ENCODE measurements at regions not wholly inside any gene's neighbourhood (a gene's known extent, or its start where the extent isn't known, plus 50 kb on each side); places are given as distances from the start of the nearest gene placed in this dataset.

- TF ChIP-seq CTCF (IDR thresholded peaks at IDR 0.05 in 2 of 3, conservative IDR thresholded peaks at IDR 0.05 in 1 of 3; ENCODE audit: control insufficient read depth in 2 of 3, extremely low read depth in 1 of 3, insufficient read depth in 1 of 3, low read depth in 3 of 3, low read length in 3 of 3): no peak
Measured at GRCh38 chr16:59590845-59591244, 856.7 kb upstream of the GOT2 start (continued).

- ChIA-PET POLR2A (no interaction called here), RAD21 (ENCODE audit: unreplicated experiment) (interaction anchor here (0.6 kb wide), 1 partner anchor 742 kb away, joined by 3 read pairs; no protein-coding TSS in a partner anchor), CTCF (no interaction called here), SMC1A (ENCODE audit: uncharacterized antibody, unreplicated experiment) (no interaction called here)
- no peaks in the 10 kb centered on the region for H3K27me3 ChIP-seq (replicated peaks in 1 of 2; ENCODE audit: control insufficient read depth in 2 of 2, insufficient read depth in 2 of 2, low read length in 1 of 2)
- H4K20me1 ChIP-seq (ENCODE audit: control insufficient read depth, insufficient read depth): no peaks in the 10 kb centered on the region
- DNase-seq (ENCODE audit: low read depth, low spot score) (no peak), FAIRE-seq (no peak), ATAC-seq (no peak)
- no peaks in the 10 kb centered on the region for H3K36me3 ChIP-seq (ENCODE audit: control insufficient read depth in 2 of 2, insufficient read depth in 2 of 2, low read length in 1 of 2)
- intact Hi-C loops (cut with micrococcal nuclease; ENCODE audit: unreplicated experiment): no loop called here
- no TSS peak for BruUV-seq (replicated peaks)
- in situ Hi-C loops (cut with MboI): no loop called here
- no peak overlapping the region for H2AFZ ChIP-seq (ENCODE audit: control insufficient read depth, low read depth, low read length)
- H3K4me3 ChIP-seq: no peak overlapping the region
- H3K27ac ChIP-seq (ENCODE audit: control insufficient read depth, insufficient read depth): no peak overlapping the region
- H3K9me3 ChIP-seq (replicated peaks; ENCODE audit: control insufficient read depth, insufficient read depth, low read length): no peaks in the 10 kb centered on the region
- H3K4me1 ChIP-seq (ENCODE audit: control insufficient read depth, insufficient read depth, low read length): no peaks in the 10 kb centered on the region
- 91% methylated on average over 1 of the region's 1 CpG for WGBS (ENCODE audit: insufficient coverage, insufficient replicate concordance, low lambda C conversion rate, missing lambda C conversion rate)
- H3K79me2 ChIP-seq (ENCODE audit: control insufficient read depth, insufficient read depth, low read length): no peaks in the 10 kb centered on the region
- H3K9ac ChIP-seq (ENCODE audit: control insufficient read depth, insufficient read depth, low read length): no peak overlapping the region
- no peak for TF ChIP-seq SIX5 (IDR thresholded peaks at IDR 0.05; ENCODE audit: low read depth, low read length, severe bottlenecking)
- H3K4me2 ChIP-seq (ENCODE audit: control insufficient read depth, insufficient read depth): no peak overlapping the region
Measured at GRCh38 chr16:59586331-59586730, 852.2 kb upstream of the GOT2 start.

DNA sequence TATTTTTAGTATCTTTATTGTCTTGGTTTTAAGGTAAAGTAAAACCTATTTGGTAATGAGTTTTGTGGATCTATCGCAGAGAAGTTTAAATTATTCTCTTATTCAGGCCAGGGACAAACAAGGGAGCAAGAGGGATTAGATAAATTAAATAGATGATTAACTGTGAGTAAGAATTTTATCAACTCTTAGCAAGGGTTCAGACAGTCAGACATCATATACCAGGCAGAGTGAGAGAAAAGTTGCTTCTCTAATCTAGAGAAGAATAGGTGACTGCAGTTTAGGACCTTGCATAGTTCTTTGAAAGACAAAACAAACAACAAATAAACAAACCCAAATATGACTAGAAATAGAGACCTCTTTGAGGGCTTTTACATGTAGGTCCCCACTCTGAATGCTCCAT is 840.2 kb upstream of the GOT2 start:
- no peaks in the 10 kb centered on the region for H3K36me3 ChIP-seq (ENCODE audit: control insufficient read depth in 2 of 2, insufficient read depth in 2 of 2, low read length in 1 of 2)
- H3K27ac ChIP-seq (ENCODE audit: control insufficient read depth, insufficient read depth): no peak overlapping the region
- no peak overlapping the region for H3K9ac ChIP-seq (ENCODE audit: control insufficient read depth, insufficient read depth, low read length)
- H2AFZ ChIP-seq (ENCODE audit: control insufficient read depth, low read depth, low read length): no peak overlapping the region
- H3K4me2 ChIP-seq (ENCODE audit: control insufficient read depth, insufficient read depth): no peak overlapping the region
- SMC1A ChIA-PET (ENCODE audit: uncharacterized antibody, unreplicated experiment): no interaction called here
- ATAC-seq (no peak), FAIRE-seq (no peak), DNase-seq (ENCODE audit: low read depth, low spot score) (no peak)
- 19% methylated on average over 1 of the region's 1 CpG for WGBS (ENCODE audit: insufficient coverage, insufficient replicate concordance, low lambda C conversion rate, missing lambda C conversion rate)
- RAD21 ChIA-PET (ENCODE audit: unreplicated experiment): no interaction called here
- no peaks in the 10 kb centered on the region for H4K20me1 ChIP-seq (ENCODE audit: control insufficient read depth, insufficient read depth)
- POLR2A ChIA-PET: no interaction called here
- H3K4me1 ChIP-seq (ENCODE audit: control insufficient read depth, insufficient read depth, low read length): no peaks in the 10 kb centered on the region
- H3K9me3 ChIP-seq (replicated peaks; ENCODE audit: control insufficient read depth, insufficient read depth, low read length): no peaks in the 10 kb centered on the region
- H3K4me3 ChIP-seq: no peak overlapping the region
- no TSS peak for BruUV-seq (replicated peaks)
- in situ Hi-C loops (cut with MboI) (no loop called here), intact Hi-C loops (cut with micrococcal nuclease; ENCODE audit: unreplicated experiment) (no loop called here)
- no peaks in the 10 kb centered on the region for H3K79me2 ChIP-seq (ENCODE audit: control insufficient read depth, insufficient read depth, low read length)
- CTCF ChIA-PET: no interaction called here
- no peaks in the 10 kb centered on the region for H3K27me3 ChIP-seq (replicated peaks in 1 of 2; ENCODE audit: control insufficient read depth in 2 of 2, insufficient read depth in 2 of 2, low read length in 1 of 2)
- TF ChIP-seq ZSCAN29 (IDR thresholded peaks at IDR 0.05) (no peak), ZNF592 (IDR thresholded peaks at IDR 0.05) (no peak), ZNF24 (IDR thresholded peaks at IDR 0.05) (no peak), YBX1 (IDR thresholded peaks at IDR 0.05) (no peak), WRNIP1 (IDR thresholded peaks at IDR 0.05; ENCODE audit: borderline replicate concordance, low read depth, low read length) (no peak), SREBF1 (IDR thresholded peaks at IDR 0.05; ENCODE audit: low read length) (no peak), CREM (IDR thresholded peaks at IDR 0.05; ENCODE audit: low read depth) (no peak), EED (IDR thresholded peaks at IDR 0.05; ENCODE audit: low read depth) (no peak), FOS (IDR thresholded peaks at IDR 0.05; ENCODE audit: borderline replicate concordance, extremely low read depth, insufficient read length) (no peak), CHD1 (IDR thresholded peaks at IDR 0.05; ENCODE audit: low read depth, low read length) (no peak), CBFB (IDR thresholded peaks at IDR 0.05; ENCODE audit: low read depth) (no peak)
